GM18499 (cell line): ENCODE measurements at regions not wholly inside any gene's neighbourhood (a gene's known extent, or its start where the extent isn't known, plus 50 kb on each side); places are given as distances from the start of the nearest gene placed in this dataset.
"Not testable (repeated sequence)": the region's sequence is repeated elsewhere in the genome, so short reads cannot be mapped to it uniquely, and the experiment has no call there.

ENCODE experiments used
- ATAC-seq: cut with Tn5 transposase; IDR thresholded peaks from one replicate; pipeline ENCODE4 v1.9.1; 2021; ENCODE audit warnings: moderate number of reproducible peaks; ENCODE audit not compliant: insufficient read depth, unreplicated experiment

DNA sequence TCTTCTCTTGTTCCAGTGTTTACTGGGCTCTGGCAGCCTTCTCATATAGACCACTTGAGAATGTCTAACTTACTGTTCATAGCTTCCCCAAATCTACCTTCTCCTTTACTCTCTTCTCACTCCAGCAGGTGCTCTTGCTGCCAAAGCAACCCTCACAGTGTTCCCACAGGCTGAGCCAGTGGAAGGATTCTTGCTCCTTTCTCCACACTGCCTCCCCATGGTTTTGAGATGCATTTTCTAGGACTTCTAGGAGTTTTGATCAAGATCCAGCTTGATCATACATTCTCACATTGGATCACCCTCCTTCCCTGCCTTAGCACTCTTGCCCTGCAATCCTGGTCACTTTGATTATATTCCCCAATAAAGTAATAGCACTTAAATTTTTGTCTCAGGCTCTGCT lies 230.8 kb downstream of the TMEM47 start:
- no peak for ATAC-seq

DNA sequence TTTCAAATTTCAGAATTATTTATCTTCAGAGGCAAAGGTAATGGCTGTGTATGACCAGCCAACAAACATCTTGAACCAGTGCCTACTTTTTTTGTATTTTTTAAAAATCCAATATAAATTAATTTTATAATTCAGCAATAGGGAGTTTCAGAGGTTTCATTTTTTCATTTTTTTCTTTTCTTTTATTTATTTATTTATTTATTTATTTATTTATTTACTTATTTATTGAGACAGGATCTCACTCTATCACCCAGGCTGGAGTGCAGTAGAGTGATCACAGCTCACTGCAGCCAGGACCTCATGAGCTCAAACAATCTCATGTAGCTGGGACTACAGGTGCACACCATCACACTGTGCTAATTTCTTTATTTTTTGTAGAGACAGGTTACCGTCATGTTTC lies 250.5 kb downstream of the TMEM47 start:
- no peak for ATAC-seq

GRCh38 chrX:34404386-34405070 lies 252.6 kb downstream of the TMEM47 start:
- ATAC-seq: no peak

- ATAC-seq: no peak
Measured at GRCh38 chrX:34401411-34401810, 255.7 kb downstream of the TMEM47 start.

GRCh38 chrX:34382416-34382815 lies 250.3 kb upstream of the FAM47A start:
- no peak for ATAC-seq

DNA sequence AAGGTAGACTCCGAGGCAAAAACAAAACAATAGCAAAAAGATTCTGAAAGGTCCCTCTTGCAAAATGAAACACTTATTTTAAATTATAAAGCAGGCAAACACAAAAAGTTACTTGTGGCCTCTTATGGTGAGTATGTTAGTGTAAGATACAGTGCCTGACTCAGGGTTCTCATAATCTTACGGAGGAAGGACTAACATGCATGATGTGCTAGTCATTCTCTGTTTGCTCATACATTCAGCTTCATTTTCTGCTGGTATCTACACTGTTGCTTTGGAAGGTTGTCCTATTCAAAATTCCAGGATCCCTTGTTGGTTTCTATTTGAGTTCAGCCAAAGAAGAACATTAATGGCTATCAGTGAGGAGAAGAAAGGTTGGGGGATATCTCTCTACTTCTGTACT lies 249.1 kb upstream of the FAM47A start:
- no peak for ATAC-seq

DNA sequence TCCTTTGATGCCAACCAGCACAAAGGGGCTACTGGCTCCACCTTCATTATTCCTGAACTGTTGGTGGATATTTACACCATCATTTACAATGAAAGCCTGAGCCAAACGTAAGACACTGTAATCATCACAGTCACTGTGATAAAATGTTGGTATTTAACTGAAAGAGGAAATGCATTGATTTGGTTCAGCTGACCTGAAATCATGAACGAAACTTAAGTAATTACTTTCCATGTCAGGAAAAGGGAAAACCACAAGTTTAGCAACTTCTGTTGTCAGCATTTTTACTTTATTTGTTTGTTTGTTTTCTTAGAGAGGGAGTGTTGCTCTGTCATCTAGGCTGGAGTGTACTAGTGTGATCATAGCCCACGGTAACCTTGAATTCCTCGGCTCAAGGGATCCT lies 247.8 kb upstream of the FAM47A start:
- no peak for ATAC-seq

- no peak for ATAC-seq
Measured at GRCh38 chrX:34377645-34378044, 245.5 kb upstream of the FAM47A start.

GRCh38 chrX:34371754-34372153 lies 239.6 kb upstream of the FAM47A start:
- ATAC-seq: no peak

GRCh38 chrX:34365471-34365870 lies 233.4 kb upstream of the FAM47A start:
- no peak for ATAC-seq

- no peak for ATAC-seq
Measured at GRCh38 chrX:34350561-34351335, 218.6 kb upstream of the FAM47A start.

- no peak for ATAC-seq
Measured at GRCh38 chrX:34343001-34343400, 210.9 kb upstream of the FAM47A start.

GRCh38 chrX:34341814-34342213 lies 209.7 kb upstream of the FAM47A start:
- no peak for ATAC-seq

- ATAC-seq: no peak
Measured at GRCh38 chrX:34341258-34341657, 209.1 kb upstream of the FAM47A start.

DNA sequence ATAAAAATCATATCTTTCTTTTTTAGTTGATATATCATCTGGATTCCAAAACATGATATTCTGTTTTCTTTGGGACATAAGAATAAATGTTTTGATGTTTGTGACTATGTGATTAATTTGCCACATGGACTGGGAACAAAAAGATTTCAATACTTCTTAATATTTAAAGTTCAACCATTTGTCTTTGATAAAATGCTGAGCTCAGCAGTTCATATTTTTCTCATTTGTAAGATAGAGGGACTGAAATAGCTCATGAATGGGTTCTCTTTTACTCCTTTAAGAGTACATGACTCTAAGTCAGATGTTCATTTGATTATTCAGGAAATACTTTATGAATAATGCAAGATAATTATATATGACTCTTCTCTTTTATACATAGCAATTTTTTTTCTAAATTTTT lies 205.9 kb upstream of the FAM47A start:
- no peak for ATAC-seq

GRCh38 chrX:34335376-34335775 lies 203.3 kb upstream of the FAM47A start:
- ATAC-seq: not testable (repeated sequence)

- ATAC-seq: no peak
Measured at GRCh38 chrX:34332334-34332733, 200.2 kb upstream of the FAM47A start.

GRCh38 chrX:34325460-34325859 lies 193.3 kb upstream of the FAM47A start:
- ATAC-seq: no peak

GRCh38 chrX:34320424-34320823 lies 188.3 kb upstream of the FAM47A start:
- not testable (repeated sequence) for ATAC-seq

DNA sequence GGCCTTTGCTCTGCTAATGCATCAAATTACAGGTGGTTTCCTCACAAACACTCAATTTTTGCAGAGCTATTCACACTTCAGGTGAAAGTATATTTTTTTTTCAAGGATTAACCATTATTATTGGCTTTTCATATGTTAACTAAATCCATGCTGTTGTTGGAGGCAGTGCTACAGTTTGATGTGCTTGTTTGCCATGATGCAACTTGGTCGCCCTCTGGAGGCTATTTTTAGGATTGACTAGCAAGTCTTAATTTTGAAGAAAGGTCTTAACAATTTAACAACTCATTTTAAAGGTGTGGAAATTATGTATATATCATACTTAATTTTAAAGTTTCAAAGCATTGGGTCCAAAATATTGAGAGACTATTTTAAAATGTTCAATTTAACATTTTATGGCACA lies 168.8 kb upstream of the FAM47A start:
- no peak for ATAC-seq

DNA sequence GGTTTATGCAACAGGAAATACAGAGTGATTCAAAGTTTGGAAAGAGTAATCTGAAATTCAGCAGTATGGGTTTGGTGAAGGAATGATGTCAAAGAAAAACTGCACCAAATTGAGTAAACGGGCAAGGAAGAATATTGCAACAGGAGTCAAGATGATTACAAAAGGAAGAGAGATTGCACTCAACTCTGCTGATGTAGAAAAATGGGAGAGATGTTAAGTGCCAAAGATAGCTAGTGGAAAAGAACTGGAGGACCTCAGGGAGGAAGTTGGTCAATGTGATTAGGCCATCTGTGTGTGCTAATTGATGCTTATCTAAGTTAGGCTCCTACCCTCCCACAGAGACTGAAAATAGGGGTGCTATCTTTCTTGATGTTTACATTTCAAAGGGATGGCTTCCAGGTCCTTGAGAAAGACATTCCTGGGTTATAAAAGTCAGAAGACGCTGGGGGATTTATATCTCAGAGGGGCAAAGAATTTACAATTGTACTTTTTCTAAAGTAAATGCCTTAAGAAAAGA lies 167.4 kb upstream of the FAM47A start:
- no peak for ATAC-seq

DNA sequence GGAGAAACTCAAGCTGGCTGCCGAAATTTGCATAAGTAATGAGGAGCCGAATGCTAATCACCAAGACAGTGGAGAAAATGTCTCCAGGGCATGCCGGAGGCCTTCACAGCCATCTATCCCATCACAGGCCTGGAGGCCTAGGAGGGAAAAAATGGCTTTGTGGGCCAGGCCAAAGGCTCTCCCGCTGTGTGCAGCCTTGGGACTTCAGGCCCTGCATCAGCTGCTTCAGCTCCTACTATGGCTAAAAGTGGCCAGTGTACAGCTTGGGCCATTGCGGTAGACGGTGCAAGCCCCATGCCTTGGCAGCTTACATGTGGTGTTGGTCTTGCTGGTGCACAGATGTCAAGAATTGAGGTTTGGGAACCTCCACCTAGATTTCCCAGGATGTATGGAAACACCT lies 162.6 kb upstream of the FAM47A start:
- ATAC-seq: no peak
